Mammary epithelial cell (primary cell): ENCODE measurements at regions not wholly inside any gene's neighbourhood (a gene's known extent, or its start where the extent isn't known, plus 50 kb on each side); places are given as distances from the start of the nearest gene placed in this dataset.

ENCODE experiments used
- EZH2 ChIP-seq: IDR thresholded peaks from 2 replicates; pipeline ENCODE4 v1.6.1; 2012; ENCODE audit warnings: low read length, inconsistent platforms, borderline replicate concordance
- TF ChIP-seq, protein P1 (sequence below), 2 donors: IDR thresholded peaks in 1 of 2; conservative IDR thresholded peaks in 1 of 2; 2 replicates each; pipeline ENCODE4 v1.5.1; 2011 to 2012; ENCODE audit warnings: inconsistent platforms in 2 of 2, low read length in 2 of 2, mild to moderate bottlenecking in 2 of 2, control low read depth in 1 of 2, low read depth in 1 of 2; ENCODE audit not compliant: insufficient read depth in 1 of 2; ENCODE audit errors: extremely low read depth in 1 of 2

- TF ChIP-seq, protein P1, sequence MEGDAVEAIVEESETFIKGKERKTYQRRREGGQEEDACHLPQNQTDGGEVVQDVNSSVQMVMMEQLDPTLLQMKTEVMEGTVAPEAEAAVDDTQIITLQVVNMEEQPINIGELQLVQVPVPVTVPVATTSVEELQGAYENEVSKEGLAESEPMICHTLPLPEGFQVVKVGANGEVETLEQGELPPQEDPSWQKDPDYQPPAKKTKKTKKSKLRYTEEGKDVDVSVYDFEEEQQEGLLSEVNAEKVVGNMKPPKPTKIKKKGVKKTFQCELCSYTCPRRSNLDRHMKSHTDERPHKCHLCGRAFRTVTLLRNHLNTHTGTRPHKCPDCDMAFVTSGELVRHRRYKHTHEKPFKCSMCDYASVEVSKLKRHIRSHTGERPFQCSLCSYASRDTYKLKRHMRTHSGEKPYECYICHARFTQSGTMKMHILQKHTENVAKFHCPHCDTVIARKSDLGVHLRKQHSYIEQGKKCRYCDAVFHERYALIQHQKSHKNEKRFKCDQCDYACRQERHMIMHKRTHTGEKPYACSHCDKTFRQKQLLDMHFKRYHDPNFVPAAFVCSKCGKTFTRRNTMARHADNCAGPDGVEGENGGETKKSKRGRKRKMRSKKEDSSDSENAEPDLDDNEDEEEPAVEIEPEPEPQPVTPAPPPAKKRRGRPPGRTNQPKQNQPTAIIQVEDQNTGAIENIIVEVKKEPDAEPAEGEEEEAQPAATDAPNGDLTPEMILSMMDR (conservative IDR thresholded peaks at IDR 0.05 in 1 of 2, IDR thresholded peaks at IDR 0.05 in 1 of 2; ENCODE audit: extremely low read depth in 1 of 2, insufficient read depth in 1 of 2, low read depth in 1 of 2, low read length in 2 of 2) = no peak
- no peak for TF ChIP-seq EZH2
Observed at GRCh38 chr4:159045321-159045720, 57.6 kb upstream of the RAPGEF2 start.
